ENCODE measurements at regions not wholly inside any gene's neighbourhood (a gene's known extent, or its start where the extent isn't known, plus 50 kb on each side); places are given as distances from the start of the nearest gene placed in this dataset.
A peak's percentile ranks its signal among the peaks of the same experiment; 100 is the strongest.
"Not testable (repeated sequence)": the region's sequence is repeated elsewhere in the genome, so short reads cannot be mapped to it uniquely, and the experiment has no call there.

- no peak for DNase-seq (ENCODE audit: low read depth)
Observed at GRCh38 chr5:6108981-6109825, 269.1 kb downstream of the MED10 start.

- DNase-seq (ENCODE audit: low read depth) = no peak
Observed at GRCh38 chr5:6108540-6108848, 269.9 kb downstream of the MED10 start.

DNA sequence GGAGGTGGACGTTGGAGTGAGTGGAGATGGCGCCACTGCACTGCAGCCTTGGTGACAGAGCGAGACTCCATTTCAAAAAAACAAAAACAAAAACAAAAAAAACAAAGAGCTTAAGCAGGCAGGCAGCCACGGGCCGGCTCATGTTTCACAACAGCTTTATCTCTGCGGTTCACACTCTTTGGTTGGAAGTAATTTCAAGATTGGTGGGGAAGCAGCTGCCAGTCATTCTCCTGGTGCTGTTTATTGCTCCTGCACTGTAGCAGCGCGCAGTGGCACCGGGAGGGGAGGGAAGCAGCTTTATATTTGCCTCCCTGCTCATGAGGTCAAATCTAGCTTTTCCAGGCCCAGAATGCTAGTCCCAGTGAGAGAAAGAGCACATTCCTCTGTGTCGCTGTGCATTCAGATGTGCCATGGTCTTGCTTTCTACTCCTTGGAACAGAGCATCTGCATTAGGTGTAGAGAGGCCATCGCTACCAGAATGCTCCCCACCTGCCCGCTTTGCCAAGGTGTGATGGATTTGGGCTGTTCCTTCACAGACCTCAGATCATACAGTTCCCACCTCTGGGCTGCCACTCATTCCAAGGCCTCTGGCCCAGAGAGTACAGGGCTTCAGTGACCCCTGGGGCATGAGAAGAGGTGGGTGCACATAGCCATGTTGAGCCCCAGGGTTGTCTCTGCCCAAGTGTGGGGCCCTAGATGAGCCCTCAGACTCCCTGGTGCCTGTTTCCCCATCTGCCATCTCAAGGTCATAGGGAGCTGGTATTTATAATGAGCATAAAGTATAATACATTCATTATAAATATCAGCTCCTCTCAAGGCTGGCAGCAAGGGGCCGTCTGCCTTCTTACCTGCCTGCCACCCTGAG lies 270.4 kb downstream of the MED10 start:
- no peak for DNase-seq (ENCODE audit: low read depth)

- DNase-seq (ENCODE audit: low read depth) = no peak
Observed at GRCh38 chr5:6106756-6107155, 271.6 kb downstream of the MED10 start.

GRCh38 chr5:6105320-6105719 lies 273.0 kb downstream of the MED10 start:
- no peak for DNase-seq (ENCODE audit: low read depth)

DNA sequence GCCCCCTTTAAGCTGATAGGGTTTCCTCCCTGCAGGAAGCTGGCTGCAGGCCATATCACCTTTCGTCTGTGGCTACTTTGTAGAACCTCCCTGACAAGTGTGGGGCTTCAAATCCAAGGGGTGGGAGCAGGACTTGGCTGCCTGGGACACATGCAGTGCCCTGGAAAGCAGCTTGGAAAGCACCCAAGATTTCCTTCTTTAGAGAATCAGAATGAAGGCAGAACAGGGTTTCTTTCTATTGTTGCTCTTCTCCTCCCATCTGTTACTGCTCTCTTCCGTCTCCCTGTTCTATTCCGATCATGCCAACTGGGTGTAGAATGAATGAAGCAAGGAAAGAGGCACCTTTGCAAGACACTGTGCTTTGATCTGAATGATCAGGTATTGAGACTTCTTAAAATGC lies 282.2 kb downstream of the MED10 start:
- DNase-seq (ENCODE audit: low read depth) = no peak

GRCh38 chr5:6094180-6094579 lies 284.2 kb downstream of the MED10 start:
- DNase-seq (ENCODE audit: low read depth) = not testable (repeated sequence)

DNA sequence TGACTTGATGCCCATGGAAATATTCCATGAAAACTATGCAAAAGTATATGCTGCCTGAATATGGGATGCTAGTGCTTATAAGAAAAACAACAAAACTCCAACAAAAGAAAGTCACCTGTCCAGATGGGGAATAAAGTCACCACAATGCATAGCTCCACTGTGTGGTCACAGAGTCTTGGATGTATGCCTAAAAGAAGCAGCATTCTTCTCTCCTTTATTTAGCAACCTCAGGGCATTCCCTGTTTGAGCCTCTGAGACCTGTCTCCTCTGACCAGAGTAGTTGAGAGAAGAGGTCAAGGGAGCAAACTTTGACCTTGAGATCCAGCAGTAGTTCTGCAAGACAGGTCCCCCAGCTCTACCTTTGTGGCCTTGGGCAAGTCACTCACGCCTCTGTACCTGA lies 287.5 kb downstream of the MED10 start:
- DNase-seq (ENCODE audit: low read depth) = no peak

DNA sequence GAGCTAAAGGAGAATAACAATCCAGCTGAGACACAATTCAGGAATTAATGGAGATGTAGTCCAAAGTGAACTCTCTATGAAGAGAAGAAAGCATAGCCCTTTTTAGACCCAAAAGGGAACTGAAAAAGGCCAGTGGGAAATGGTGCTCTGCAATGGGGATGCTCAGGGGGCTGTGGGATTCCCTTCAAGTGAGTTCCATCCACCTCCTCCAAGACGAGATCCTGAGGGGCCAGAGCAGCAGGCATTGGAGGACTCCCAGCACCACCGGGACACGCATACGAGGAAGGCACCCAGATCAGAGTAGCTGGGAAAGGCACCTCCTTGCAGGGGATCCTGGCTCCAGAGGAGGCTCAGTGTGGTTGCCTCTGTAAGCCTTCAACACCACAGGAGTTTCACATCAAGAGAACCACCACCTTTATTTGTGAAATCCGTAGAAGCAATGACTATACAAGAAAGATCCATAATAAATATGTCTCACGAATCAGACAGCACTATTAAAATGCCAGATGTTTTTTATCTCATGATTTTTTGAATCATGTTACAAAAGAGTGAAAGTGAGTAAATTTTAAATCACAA lies 288.2 kb downstream of the MED10 start:
- no peak for DNase-seq (ENCODE audit: low read depth)

GRCh38 chr5:6088706-6089105 lies 289.6 kb downstream of the MED10 start:
- DNase-seq (ENCODE audit: low read depth) = no peak

DNA sequence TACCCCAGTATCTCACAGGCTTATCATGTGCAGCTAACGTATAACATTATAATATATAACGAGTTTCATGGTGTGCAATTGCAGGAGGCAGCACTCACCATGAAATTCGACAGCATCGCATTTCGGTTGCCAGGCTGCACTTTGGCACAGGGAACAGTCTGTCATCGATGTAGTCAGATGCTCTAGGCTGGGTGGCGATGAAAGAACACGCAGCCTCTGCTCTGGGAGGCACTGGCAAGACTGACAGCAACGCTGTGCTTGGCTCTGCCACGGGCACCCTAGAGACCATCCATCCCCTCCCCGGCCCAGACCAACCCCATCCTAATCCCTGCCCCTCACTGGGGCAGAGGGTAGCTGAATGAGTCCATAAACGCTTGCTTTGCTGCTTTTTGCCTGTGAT lies 290.8 kb downstream of the MED10 start:
- DNase-seq (ENCODE audit: low read depth) = no peak

DNA sequence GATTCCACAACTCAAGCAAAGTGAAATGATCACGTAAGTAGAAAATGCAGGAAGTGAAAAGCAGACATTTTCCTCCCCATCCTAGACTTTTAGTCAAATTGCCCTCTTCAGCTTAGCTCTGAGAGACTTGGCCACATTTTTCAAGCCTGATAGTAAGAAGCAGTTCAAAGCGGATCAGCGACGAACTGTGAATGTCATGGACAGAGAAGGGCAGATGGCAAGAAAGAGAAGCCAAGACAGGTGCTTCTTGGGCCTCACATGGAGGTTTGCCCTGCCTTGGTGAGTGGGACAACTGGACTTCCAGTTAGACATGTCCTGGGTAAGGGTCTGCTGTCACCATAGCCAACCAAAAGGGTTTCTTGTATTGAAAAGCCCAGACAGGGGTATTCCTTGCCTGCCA lies 291.5 kb downstream of the MED10 start:
- DNase-seq (ENCODE audit: low read depth) = no peak

DNA sequence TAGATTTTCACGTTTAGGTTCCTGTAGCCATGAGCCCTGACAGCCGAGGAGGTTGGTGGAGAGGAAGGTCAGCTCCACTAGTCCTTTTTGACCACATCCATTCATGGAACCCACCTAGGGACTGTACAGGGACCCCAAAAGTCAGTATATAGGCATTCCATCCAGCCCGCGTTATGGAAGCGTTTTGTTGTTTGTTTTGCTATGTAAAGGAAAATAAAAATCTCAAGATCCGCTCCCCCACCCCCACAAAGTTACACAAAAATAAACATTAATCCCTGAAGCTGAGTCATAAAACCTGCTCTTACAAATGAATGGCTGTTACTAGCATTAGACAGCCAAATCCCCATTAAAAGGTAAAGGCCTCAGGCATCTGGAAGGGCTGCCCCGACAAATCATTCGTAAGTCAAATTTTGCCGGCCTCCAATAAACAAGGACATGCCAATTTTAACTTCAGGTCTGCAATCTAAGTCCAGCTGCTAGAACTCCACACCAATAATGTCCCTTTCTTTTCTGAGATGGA lies 292.9 kb downstream of the MED10 start:
- no peak for DNase-seq (ENCODE audit: low read depth)

- no peak for DNase-seq (ENCODE audit: low read depth)
Observed at GRCh38 chr5:6084836-6085235, 293.5 kb downstream of the MED10 start.

GRCh38 chr5:6084376-6084775 lies 294.0 kb downstream of the MED10 start:
- no peak for DNase-seq (ENCODE audit: low read depth)

DNA sequence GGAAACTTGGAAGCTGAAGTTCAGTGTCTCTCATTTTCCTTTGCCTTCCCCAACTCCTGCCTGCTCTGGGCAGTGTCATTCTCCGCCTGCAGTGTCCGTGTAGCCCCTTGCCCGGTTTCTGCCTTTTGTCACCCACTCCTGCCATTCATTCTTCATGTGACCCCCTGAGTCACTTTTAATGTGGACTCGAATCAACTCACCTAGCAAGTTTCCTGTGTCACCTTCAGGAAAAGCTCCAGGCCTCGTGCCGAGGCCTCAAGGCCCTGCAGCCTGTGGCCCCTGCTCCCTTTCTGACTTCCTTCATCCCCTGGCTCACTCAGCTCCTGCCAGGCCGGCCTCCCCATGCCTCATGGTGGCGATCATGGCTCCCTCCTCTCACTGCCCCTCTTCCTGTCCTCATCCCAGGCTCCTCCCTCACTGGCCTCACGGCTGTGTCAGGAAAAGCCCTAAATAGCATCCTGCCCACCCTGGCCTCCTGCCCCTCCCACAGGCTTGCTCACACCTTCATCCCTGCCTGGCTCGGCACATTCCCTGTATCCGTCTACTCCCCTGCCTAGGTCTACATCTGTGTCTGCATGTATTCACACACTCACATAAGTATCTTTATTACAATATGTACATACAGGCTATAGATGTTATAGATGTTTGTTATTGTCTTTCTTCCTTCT lies 294.9 kb downstream of the MED10 start:
- DNase-seq (ENCODE audit: low read depth) = no peak

DNA sequence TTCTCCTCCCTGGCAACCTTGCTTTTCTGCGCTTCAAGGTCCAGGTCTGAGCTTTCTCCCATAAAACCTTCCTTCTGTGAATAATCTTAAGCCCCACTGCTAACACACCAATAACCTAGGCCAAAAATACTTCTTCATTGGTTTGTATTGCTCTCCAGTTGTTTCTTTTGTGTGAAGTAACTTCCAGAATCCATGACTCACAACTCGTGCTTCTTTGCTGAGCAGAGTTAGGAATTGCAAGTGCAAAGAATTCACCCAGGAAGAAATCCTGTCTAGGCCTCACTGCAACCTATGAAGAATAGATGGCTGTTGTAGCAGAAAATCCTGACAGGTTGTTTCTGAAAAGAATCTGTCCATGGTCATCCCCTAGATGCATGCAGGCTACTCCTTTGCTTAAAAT lies 295.7 kb downstream of the MED10 start:
- DNase-seq (ENCODE audit: low read depth) = peak; percentile 3

- DNase-seq (ENCODE audit: low read depth) = no peak
Observed at GRCh38 chr5:6081727-6082210, 296.6 kb downstream of the MED10 start.

DNA sequence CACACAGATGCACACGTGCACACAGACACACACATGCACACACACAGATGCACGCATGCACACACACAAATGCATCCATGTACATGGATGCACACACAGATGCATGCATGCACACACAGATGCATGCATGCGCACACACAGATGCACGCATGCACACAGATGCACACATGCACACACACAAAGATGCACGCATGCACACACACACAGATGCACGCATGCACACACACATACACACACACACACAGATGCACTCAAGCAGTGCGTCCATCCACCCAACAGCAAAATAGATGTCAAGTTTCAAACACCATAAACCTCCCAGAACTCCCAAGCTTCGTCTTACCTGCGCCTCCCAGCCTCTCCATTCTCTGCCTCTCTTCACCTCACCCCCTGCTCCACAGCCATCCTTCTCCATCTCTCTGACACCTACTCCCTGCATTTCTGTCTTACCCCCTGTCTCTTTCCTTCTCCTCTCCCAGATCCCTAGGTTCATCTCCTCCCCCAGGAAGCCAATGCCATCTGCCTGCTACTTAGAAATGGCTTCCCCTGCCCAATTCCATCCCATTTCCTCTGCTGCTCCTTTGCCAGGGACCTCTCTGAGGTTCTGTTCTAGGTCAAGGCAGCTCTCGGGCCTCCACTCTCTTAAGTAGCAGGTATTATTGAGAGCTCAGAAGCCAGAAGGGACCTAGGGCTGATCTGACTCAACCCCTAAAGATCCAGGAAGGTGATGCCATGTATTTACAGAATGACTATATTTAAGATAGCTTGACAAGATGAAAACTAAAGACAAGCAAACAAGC lies 297.2 kb downstream of the MED10 start:
- no peak for DNase-seq (ENCODE audit: low read depth)

GRCh38 chr5:6080436-6080835 lies 297.9 kb downstream of the MED10 start:
- DNase-seq (ENCODE audit: low read depth) = no peak

DNA sequence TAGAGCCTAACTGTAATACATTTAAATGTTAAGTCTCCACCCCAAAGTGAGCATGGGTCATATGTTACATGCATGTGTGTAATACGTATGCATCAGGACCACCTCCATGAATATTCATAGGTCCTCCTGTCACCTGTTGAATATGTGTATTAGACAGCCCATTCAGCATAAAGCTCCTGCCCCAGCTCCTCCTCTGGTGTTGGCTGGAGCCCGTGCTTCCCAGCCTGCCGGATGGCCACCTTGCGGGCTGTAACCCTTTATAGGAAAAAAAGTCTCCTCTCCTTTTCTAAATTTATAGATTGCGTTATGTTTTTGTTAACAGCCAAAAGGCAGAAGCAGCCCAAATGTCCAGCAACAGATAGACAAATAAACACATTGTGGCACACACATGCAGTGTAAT lies 299.5 kb downstream of the MED10 start:
- DNase-seq (ENCODE audit: low read depth) = no peak
